ENCODE measurements at regions not wholly inside any gene's neighbourhood (a gene's known extent, or its start where the extent isn't known, plus 50 kb on each side); places are given as distances from the start of the nearest gene placed in this dataset.
"Not testable (repeated sequence)": the region's sequence is repeated elsewhere in the genome, so short reads cannot be mapped to it uniquely, and the experiment has no call there.

DNA sequence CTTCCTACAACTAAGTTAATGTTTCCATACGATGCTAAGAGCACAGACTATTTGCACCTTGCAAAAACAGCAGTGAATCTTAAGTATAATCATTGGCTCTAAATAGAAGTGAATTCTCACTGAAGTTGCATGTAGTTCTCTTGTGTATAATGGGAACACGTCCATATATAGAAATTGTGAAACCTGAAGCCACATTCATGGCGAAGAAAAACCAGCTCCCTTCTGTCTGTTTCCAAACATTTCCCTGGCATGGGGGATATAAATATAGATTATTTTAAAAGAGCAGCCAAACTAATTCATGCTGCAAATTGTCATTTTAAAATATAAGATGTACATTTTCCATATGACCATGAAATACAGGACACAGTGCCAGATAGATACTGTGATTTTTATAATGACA is 71.1 kb downstream of the TRAM1L1 start:
- no peak for DNase-seq
- TF ChIP-seq, protein P1, sequence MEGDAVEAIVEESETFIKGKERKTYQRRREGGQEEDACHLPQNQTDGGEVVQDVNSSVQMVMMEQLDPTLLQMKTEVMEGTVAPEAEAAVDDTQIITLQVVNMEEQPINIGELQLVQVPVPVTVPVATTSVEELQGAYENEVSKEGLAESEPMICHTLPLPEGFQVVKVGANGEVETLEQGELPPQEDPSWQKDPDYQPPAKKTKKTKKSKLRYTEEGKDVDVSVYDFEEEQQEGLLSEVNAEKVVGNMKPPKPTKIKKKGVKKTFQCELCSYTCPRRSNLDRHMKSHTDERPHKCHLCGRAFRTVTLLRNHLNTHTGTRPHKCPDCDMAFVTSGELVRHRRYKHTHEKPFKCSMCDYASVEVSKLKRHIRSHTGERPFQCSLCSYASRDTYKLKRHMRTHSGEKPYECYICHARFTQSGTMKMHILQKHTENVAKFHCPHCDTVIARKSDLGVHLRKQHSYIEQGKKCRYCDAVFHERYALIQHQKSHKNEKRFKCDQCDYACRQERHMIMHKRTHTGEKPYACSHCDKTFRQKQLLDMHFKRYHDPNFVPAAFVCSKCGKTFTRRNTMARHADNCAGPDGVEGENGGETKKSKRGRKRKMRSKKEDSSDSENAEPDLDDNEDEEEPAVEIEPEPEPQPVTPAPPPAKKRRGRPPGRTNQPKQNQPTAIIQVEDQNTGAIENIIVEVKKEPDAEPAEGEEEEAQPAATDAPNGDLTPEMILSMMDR (IDR thresholded peaks at IDR 0.05), result no peak
- TF ChIP-seq POLR2A (IDR thresholded peaks at IDR 0.05), result no peak
- Histone ChIP-seq H3K36me3 (no peaks in the 10 kb centered on the region), H3K9me3 (no peaks in the 10 kb centered on the region), H3K27me3 (no peaks in the 10 kb centered on the region), H3K4me1 (no peaks in the 10 kb centered on the region), H3K4me3 (replicated peaks in 1 of 3) (no peak overlapping the region), H3K27ac (no peak overlapping the region)
- 60 to 65% methylated on average over 3 of the region's 3 CpGs for WGBS, 2 donors
- intact Hi-C loops (cut with DNase I), result no loop called here

DNA sequence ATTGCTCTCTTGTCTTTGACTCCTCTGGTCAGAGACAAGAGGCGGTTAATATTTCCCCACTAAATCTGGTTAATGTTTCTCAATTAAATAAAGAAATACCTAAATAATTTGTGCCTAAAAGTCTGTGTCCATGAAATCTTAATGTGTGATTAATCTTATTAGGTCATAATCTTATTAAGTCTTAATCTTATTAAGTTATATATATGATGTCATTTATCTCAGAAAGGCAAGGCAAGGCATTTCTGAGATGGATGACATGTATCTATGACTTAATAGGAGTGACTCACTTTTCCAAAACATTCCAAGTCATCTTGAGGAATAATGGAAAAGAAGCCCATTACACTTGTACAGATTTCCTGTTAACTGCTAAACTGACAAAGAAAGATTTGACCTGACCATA is 74.7 kb downstream of the TRAM1L1 start:
- intact Hi-C loops (cut with DNase I), result no loop called here
- Histone ChIP-seq H3K9me3 (no peaks in the 10 kb centered on the region), H3K4me1 (no peaks in the 10 kb centered on the region), H3K27me3 (no peaks in the 10 kb centered on the region), H3K27ac (no peak overlapping the region), H3K4me3 (replicated peaks in 1 of 3) (no peak overlapping the region), H3K36me3 (no peaks in the 10 kb centered on the region)
- no peak for DNase-seq
- 91 to 95% methylated on average over 1 of the region's 1 CpG for WGBS, 2 donors
- TF ChIP-seq, protein P1 (IDR thresholded peaks at IDR 0.05), result no peak
- TF ChIP-seq POLR2A (IDR thresholded peaks at IDR 0.05), result no peak

- no peaks in the 10 kb centered on the region for H3K36me3 ChIP-seq
- H3K4me1 ChIP-seq, result no peaks in the 10 kb centered on the region
- TF ChIP-seq POLR2A (IDR thresholded peaks at IDR 0.05), result no peak
- DNase-seq, result no peak
- H3K9me3 ChIP-seq, result no peaks in the 10 kb centered on the region
- WGBS, 2 donors, result 51 to 61% methylated on average over 8 of the region's 8 CpGs
- H3K27me3 ChIP-seq, result no peaks in the 10 kb centered on the region
- H3K27ac ChIP-seq, result no peak overlapping the region
- no peak overlapping the region for H3K4me3 ChIP-seq (replicated peaks in 1 of 3)
- intact Hi-C loops (cut with DNase I), result no loop called here
Observed at GRCh38 chr4:117001077-117001476, 84.3 kb downstream of the TRAM1L1 start.

- TF ChIP-seq, protein P1 (IDR thresholded peaks at IDR 0.05), result no peak
- no peak for TF ChIP-seq POLR2A (IDR thresholded peaks at IDR 0.05)
- H3K36me3 ChIP-seq, result no peaks in the 10 kb centered on the region
- no peaks in the 10 kb centered on the region for H3K27me3 ChIP-seq
- intact Hi-C loops (cut with DNase I), result no loop called here
- no peak overlapping the region for H3K27ac ChIP-seq
- no peak for DNase-seq
- WGBS, 2 donors, result 87 to 91% methylated on average over 5 of the region's 5 CpGs
- H3K9me3 ChIP-seq, result no peaks in the 10 kb centered on the region
- no peak overlapping the region for H3K4me3 ChIP-seq (replicated peaks in 1 of 3)
- H3K4me1 ChIP-seq, result no peaks in the 10 kb centered on the region
Observed at GRCh38 chr4:116982656-116983055, 102.7 kb downstream of the TRAM1L1 start.

GRCh38 chr4:116980436-116980835 is 104.9 kb downstream of the TRAM1L1 start:
- whole genome bisulfite sequencing, 2 donors, result 90 to 91% methylated on average over 12 of the region's 12 CpGs
- intact Hi-C loops (cut with DNase I), result not testable (repeated sequence)

GRCh38 chr4:116959045-116959444 is 126.3 kb downstream of the TRAM1L1 start:
- intact Hi-C loops (cut with DNase I), result no loop called here
- TF ChIP-seq, protein P1 (IDR thresholded peaks at IDR 0.05), result no peak
- TF ChIP-seq POLR2A (IDR thresholded peaks at IDR 0.05), result no peak
- DNase-seq, result no peak
- H3K9me3 ChIP-seq, result no peaks in the 10 kb centered on the region
- no peak overlapping the region for H3K27ac ChIP-seq
- H3K27me3 ChIP-seq, result no peaks in the 10 kb centered on the region
- no peak overlapping the region for H3K4me3 ChIP-seq (replicated peaks in 1 of 3)
- H3K4me1 ChIP-seq, result no peaks in the 10 kb centered on the region
- no peaks in the 10 kb centered on the region for H3K36me3 ChIP-seq

More at GRCh38 chr4:116980436-116980835, 104.9 kb downstream of the TRAM1L1 start:
- not testable (repeated sequence) for H3K27ac ChIP-seq; H3K9me3 ChIP-seq; H3K4me3 ChIP-seq (replicated peaks in 1 of 3); H3K4me1 ChIP-seq; H3K36me3 ChIP-seq; H3K27me3 ChIP-seq; DNase-seq
